Karpas-422 (cell line): ENCODE measurements at regions not wholly inside any gene's neighbourhood (a gene's known extent, or its start where the extent isn't known, plus 50 kb on each side); places are given as distances from the start of the nearest gene placed in this dataset.
"Not testable (repeated sequence)": the region's sequence is repeated elsewhere in the genome, so short reads cannot be mapped to it uniquely, and the experiment has no call there.

Source experiments
- DNase-seq: peaks from one replicate; pipeline ENCODE4 v3.0.0-alpha.2; 2015
- H2AFZ ChIP-seq: fragments of 200-600 bp; sonication (generic); 2 replicates; pipeline ENCODE4 v1.6.1; 2014; ENCODE audit warnings: antibody characterized with exemption, low read length, mixed read lengths
- H3K27ac ChIP-seq: fragments of 200-600 bp; sonication (generic); 2 replicates; pipeline ENCODE4 v1.5.1; 2014; ENCODE audit warnings: mild to moderate bottlenecking, low read length, moderate library complexity
- H3K27me3 ChIP-seq: fragments of 200-600 bp; sonication (generic); 2 replicates; pipeline ENCODE4 v1.6.1; 2014; ENCODE audit warnings: low read length, mixed read lengths
- H3K36me3 ChIP-seq: fragments of 200-600 bp; sonication (generic); 2 replicates; pipeline ENCODE4 v1.6.1; 2014; ENCODE audit warnings: low read length, mixed read lengths; ENCODE audit not compliant: insufficient read depth
- H3K4me1 ChIP-seq: fragments of 200-600 bp; sonication (generic); 2 replicates; pipeline ENCODE4 v1.6.1; 2014; ENCODE audit warnings: mild to moderate bottlenecking, low read length, mixed read lengths
- H3K4me2 ChIP-seq: fragments of 200-600 bp; sonication (generic); 2 replicates; pipeline ENCODE4 v1.6.1; 2014; ENCODE audit warnings: low read length, low read depth, mild to moderate bottlenecking; ENCODE audit not compliant: poor library complexity, severe bottlenecking
- H3K4me3 ChIP-seq: fragments of 200-600 bp; sonication (generic); 2 replicates; pipeline ENCODE4 v1.5.1; 2014; ENCODE audit warnings: mild to moderate bottlenecking, antibody characterized with exemption, low read length, mixed read lengths
- H3K79me2 ChIP-seq: fragments of 200-600 bp; sonication (generic); 2 replicates; pipeline ENCODE4 v1.6.1; 2014; ENCODE audit warnings: mild to moderate bottlenecking, low read length, mixed read lengths
- H3K9ac ChIP-seq: fragments of 200-600 bp; sonication (generic); 2 replicates; pipeline ENCODE4 v1.6.0; 2014; ENCODE audit warnings: low read length
- H3K9me2 ChIP-seq: fragments of 200-600 bp; sonication (generic), shearing (Covaris generic); replicated peaks from 2 replicates; pipeline ENCODE4 v1.6.0; 2014; ENCODE audit warnings: mild to moderate bottlenecking, low read length, moderate library complexity; ENCODE audit not compliant: insufficient read depth
- H3K9me3 ChIP-seq: fragments of 300-700, 200-600 bp; sonication (generic); 2 replicates; pipeline ENCODE4 v1.6.1; 2014; ENCODE audit warnings: low read length, mixed read lengths
- H4K20me1 ChIP-seq: fragments of 200-600 bp; sonication (generic); 2 replicates; pipeline ENCODE4 v1.6.1; 2014; ENCODE audit warnings: mild to moderate bottlenecking, antibody characterized with exemption, low read length, low read depth; ENCODE audit not compliant: insufficient read depth

DNA sequence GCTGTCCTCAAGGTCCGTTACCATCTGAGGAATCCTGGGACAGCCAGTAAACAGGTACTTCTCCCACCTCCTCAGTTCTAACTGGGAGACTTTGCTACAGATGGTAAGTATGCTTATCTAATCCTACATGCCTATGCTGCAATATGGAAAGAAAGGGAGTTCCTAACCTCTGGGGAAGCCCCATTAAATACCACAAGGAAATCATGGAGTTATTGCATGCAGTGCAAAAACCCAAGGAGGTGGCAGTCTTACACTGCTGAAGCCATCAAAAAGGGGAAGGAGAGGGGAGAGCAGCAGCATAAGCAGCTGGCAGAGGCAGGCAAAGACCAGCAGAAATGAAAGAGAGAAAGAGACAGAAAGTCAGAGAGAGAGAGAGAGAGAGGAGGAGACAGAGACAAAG lies 327.1 kb downstream of the SRGAP2C start:
- not testable (repeated sequence) for H3K4me2 ChIP-seq

GRCh38 chr1:121515235-121515634 lies 330.5 kb downstream of the SRGAP2C start:
- Histone ChIP-seq H3K9ac (no peak overlapping the region), H3K9me3 (no peaks in the 10 kb centered on the region; the same call in 1 of the 2 replicates), H3K4me3 (no peak overlapping the region), H4K20me1 (no peaks in the 10 kb centered on the region), H3K27me3 (no peaks in the 10 kb centered on the region), H3K36me3 (no peaks in the 10 kb centered on the region), H3K4me2 (no peak overlapping the region), H3K9me2 (no peaks in the 10 kb centered on the region), H2AFZ (no peak overlapping the region), H3K79me2 (peaks cover 7% of the 10 kb centered on the region; the same call in 1 of the 2 replicates), H3K27ac (peak overlapping the region; percentile 100; the same call in 1 of the 2 replicates), H3K4me1 (peaks cover 48% of the 10 kb centered on the region)
- no peak for DNase-seq

More for the DNA sequence above, 327.1 kb downstream of the SRGAP2C start:
- not testable (repeated sequence) for H3K9ac ChIP-seq, H3K36me3 ChIP-seq, H4K20me1 ChIP-seq, H3K9me3 ChIP-seq, H3K27me3 ChIP-seq, H3K9me2 ChIP-seq, DNase-seq, H3K4me3 ChIP-seq, H3K79me2 ChIP-seq
- peaks cover 20% of the 10 kb centered on the region for H3K4me1 ChIP-seq
- 0 out of 2 replicates have a peak overlapping the region, but pooled peaks have one; percentile 15 for H2AFZ ChIP-seq
- peak overlapping the region; percentile 36; the same call in 1 of the 2 replicates for H3K27ac ChIP-seq

GRCh38 chr1:121516234-121516967 lies 331.6 kb downstream of the SRGAP2C start:
- peaks cover 7% of the 10 kb centered on the region; the same call in 1 of the 2 replicates for H3K79me2 ChIP-seq
- peak overlapping the region; percentile 97 for H3K9ac ChIP-seq
- peak overlapping the region; percentile 100 for H3K27ac ChIP-seq
- H3K27me3 ChIP-seq: no peaks in the 10 kb centered on the region
- no peak overlapping the region; the same call in 1 of the 2 replicates for H3K4me3 ChIP-seq
- no peaks in the 10 kb centered on the region for H4K20me1 ChIP-seq
- peak overlapping the region; percentile 98 for H3K4me2 ChIP-seq
- no peaks in the 10 kb centered on the region for H3K36me3 ChIP-seq
- peak; percentile 86 for DNase-seq
- H3K9me3 ChIP-seq: no peaks in the 10 kb centered on the region; the same call in 1 of the 2 replicates
- peaks cover 59% of the 10 kb centered on the region for H3K4me1 ChIP-seq
- no peaks in the 10 kb centered on the region for H3K9me2 ChIP-seq
- peak overlapping the region; percentile 29; the same call in 1 of the 2 replicates for H2AFZ ChIP-seq

DNA sequence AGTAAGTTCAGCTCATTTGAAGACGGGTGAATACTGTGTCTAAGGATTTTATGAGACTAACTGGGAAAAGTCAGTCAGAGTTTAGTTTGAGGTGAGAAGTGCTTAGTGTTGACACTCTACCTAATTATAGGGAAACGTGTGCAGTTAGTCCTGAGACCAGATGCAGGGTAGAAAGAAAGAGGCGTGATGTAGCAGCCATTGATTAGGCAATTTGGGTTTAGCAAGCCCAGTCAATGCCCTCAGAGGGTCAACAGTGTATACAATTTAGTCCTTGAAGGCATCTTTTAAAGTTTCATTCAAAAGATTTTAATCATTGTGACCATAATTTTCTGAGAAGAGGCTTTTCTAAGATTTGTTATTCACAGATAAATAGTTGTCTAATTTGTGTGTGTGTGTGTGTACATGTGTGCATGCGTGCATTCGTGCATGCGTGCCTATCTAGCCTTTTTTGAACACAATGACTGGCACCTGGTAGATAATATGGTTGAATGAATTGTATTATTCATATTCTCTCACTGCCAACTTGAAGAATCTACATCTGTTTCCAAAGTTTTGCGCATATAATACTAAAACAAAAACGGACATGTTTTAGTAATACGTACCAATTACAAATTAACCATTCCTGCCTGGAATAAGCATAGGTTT lies 332.9 kb downstream of the SRGAP2C start:
- peak overlapping the region; percentile 97 for H3K9ac ChIP-seq
- peaks cover 60% of the 10 kb centered on the region for H3K4me1 ChIP-seq
- no peak overlapping the region for H2AFZ ChIP-seq
- H3K4me3 ChIP-seq: peak overlapping the region; percentile 85
- H3K9me3 ChIP-seq: no peaks in the 10 kb centered on the region; the same call in 1 of the 2 replicates
- H3K36me3 ChIP-seq: no peaks in the 10 kb centered on the region
- H3K27ac ChIP-seq: peak overlapping the region; percentile 100
- no peaks in the 10 kb centered on the region for H3K27me3 ChIP-seq
- peak; percentile 77 for DNase-seq
- H3K4me2 ChIP-seq: peak overlapping the region; percentile 98
- no peaks in the 10 kb centered on the region for H4K20me1 ChIP-seq
- H3K79me2 ChIP-seq: peaks cover 7% of the 10 kb centered on the region; the same call in 1 of the 2 replicates
- H3K9me2 ChIP-seq: no peaks in the 10 kb centered on the region

GRCh38 chr1:121518726-121519041 lies 333.9 kb downstream of the SRGAP2C start:
- no peak for DNase-seq
- Histone ChIP-seq H3K36me3 (no peaks in the 10 kb centered on the region), H4K20me1 (no peaks in the 10 kb centered on the region), H3K27ac (peak overlapping the region; percentile 100), H2AFZ (no peak overlapping the region), H3K9me2 (no peaks in the 10 kb centered on the region), H3K27me3 (no peaks in the 10 kb centered on the region), H3K79me2 (peaks cover 7% of the 10 kb centered on the region; the same call in 1 of the 2 replicates), H3K4me1 (peaks cover 60% of the 10 kb centered on the region), H3K9me3 (no peaks in the 10 kb centered on the region), H3K9ac (peak overlapping the region; percentile 97), H3K4me2 (peak overlapping the region; percentile 98), H3K4me3 (peak overlapping the region; percentile 85)

GRCh38 chr1:121519042-121519755 lies 334.4 kb downstream of the SRGAP2C start:
- Histone ChIP-seq H2AFZ (no peak overlapping the region), H3K27ac (peak overlapping the region; percentile 100), H3K4me2 (peak overlapping the region; percentile 98), H3K9me3 (no peaks in the 10 kb centered on the region), H3K27me3 (no peaks in the 10 kb centered on the region), H3K36me3 (no peaks in the 10 kb centered on the region), H4K20me1 (no peaks in the 10 kb centered on the region), H3K79me2 (peaks cover 7% of the 10 kb centered on the region; the same call in 1 of the 2 replicates), H3K9ac (peak overlapping the region; percentile 97), H3K9me2 (no peaks in the 10 kb centered on the region), H3K4me3 (peak overlapping the region; percentile 85), H3K4me1 (peaks cover 60% of the 10 kb centered on the region)
- peak; percentile 97 for DNase-seq

DNA sequence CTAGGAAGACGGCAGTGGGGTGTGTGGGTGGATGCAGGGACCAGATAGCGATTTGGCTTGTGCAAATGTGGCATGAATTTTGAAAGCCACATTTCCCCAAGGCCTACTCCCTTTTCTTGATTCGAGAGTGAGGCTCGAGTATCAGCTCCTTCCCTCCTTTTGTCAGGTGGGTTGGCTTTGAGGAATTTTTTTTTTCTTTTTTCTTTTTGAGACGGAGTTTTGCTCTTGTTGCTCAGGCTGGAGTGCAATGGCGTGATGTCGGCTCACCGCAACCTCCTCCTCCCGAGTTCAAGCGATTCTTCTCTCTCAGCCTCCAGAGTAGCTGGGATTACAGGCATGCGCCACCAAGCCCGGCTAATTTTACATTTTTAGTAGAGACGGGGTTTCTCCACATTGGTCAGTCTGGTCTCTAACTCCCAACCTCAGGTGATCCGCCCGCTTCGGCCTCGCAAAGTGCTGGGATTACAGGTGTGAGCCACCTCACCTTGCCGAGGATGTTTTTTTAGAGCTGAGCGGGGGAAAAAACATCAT lies 335.0 kb downstream of the SRGAP2C start:
- Histone ChIP-seq H3K4me1 (peaks cover 60% of the 10 kb centered on the region), H3K27ac (peak overlapping the region; percentile 100), H3K4me2 (peak overlapping the region; percentile 98), H3K4me3 (peak overlapping the region; percentile 85), H3K9ac (peak overlapping the region; percentile 97)
- H4K20me1 ChIP-seq, H3K36me3 ChIP-seq, H3K9me3 ChIP-seq, H3K27me3 ChIP-seq, H3K79me2 ChIP-seq, H3K9me2 ChIP-seq, H2AFZ ChIP-seq, DNase-seq: not testable (repeated sequence)
